ENCODE measurements at regions not wholly inside any gene's neighbourhood (a gene's known extent, or its start where the extent isn't known, plus 50 kb on each side); places are given as distances from the start of the nearest gene placed in this dataset.
"Not testable (repeated sequence)": the region's sequence is repeated elsewhere in the genome, so short reads cannot be mapped to it uniquely, and the experiment has no call there.

DNA sequence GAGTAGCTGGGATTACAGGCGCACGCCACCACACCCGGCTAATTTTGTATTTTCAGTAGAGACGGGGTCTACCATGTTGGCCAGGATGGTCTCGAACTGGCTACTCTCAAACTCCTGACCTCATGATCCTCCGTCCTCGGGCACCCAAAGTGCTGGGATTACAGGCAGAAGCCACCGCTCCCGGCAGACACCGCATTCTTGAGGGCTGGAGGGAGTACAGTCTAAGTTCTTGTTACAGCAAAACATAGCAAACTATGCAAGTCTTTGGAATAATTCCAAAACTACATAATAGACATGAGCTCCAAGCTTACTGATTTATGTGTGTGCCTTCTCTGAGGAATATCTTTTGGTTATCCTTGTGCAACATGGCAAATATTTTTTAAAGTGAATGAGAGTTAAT lies 299.1 kb upstream of the ZNF658 start:
- peak; percentile 46 for DNase-seq (ENCODE audit: low read depth)

DNA sequence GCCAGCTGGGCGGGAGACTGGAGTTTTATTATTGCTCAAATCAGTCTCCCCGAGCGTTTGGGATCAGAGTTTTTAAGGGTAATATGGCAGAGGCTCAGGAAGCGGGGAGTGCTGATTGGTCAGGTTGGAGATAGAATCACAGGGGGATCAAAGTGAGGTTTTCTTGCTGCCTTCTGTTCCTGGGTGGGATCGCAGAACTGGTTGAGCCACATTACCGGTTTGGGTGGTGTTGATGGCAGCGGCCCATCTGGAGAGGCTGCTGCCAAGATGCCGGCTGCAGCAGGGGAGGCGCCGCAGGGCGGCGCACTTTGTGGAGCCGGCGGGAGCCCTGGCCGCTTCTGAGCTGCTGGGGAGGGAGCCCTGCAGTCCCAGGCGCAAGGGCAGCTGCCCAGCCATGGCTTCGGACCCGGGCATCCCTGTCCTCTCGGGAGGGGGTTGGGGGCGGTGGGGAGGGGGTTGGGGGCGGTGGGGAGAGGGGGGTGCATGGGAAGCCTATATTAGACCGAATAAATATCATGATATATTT lies 268.9 kb upstream of the ZNF658 start:
- DNase-seq (ENCODE audit: low read depth) = not testable (repeated sequence)

DNA sequence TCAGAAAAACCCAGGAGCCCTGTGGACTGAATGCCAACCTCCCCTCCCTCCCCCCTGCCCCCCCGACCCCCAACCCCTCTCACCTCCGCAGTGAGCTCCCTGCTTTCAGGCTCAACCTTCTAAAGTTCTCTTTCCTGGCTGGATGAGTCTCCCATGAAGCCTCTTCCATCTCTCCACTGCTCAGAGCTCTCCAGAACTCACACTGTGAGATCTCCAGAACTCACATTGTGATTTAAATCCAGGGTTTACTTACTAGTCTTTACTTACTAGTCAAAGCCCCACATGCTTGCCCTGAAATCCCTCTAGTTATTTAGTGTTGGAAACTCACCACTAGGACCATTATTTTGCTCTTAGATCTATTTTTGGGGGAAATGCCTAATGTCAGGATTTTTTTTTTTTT lies 252.8 kb upstream of the ZNF658 start:
- DNase-seq (ENCODE audit: low read depth) = not testable (repeated sequence)

DNA sequence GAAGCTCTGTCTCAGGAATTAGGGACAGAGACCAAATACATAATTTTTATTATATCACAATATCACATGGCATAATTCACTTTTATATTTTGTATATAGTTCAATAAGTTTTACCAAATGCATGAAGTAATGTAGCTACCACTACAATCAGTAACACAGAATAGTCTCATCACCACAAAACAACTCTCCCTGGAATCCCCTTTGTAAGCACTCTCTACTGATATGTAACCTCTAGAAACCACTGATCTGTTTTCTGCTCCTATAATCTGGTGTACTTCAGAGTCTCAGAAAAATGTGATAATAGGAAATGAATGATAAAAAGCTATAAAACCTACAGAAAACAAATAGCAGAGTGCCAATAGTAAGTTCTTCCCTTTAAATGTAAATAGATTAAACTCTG lies 210.3 kb upstream of the ZNF658 start:
- DNase-seq (ENCODE audit: low read depth) = not testable (repeated sequence)

DNA sequence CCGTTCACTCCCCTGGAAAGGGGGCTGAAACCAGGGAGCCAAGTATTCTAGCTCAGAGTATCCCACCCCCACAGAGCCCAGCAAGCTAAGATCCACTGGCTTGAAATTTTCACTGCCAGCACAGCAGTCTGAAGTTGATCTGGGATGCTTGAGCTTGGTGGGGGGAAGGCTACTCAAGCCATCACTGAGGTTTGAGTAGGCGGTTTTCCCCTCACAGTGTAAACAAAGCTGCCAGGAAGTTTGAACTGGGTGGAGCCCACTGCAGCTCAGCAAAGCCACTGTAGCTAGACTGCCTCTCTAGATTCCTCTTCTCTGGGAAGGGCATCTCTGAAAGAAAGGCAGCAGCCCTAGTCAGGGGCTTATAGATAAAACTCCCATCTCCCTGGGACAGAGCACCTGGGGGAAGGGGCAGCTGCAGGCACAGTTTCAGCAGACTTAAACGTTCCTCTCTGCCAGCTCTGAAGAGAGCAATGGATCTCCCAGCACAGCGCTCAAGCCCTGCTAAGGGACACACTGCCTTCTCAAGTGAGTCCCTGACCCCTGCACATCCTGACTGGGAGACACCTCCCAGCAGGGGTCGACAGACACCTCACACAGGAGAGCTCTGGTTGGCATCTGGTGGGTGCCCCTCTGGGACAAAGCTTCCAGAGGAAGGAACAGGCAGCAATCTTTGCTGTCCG lies 204.8 kb upstream of the ZNF658 start:
- not testable (repeated sequence) for DNase-seq (ENCODE audit: low read depth)

DNA sequence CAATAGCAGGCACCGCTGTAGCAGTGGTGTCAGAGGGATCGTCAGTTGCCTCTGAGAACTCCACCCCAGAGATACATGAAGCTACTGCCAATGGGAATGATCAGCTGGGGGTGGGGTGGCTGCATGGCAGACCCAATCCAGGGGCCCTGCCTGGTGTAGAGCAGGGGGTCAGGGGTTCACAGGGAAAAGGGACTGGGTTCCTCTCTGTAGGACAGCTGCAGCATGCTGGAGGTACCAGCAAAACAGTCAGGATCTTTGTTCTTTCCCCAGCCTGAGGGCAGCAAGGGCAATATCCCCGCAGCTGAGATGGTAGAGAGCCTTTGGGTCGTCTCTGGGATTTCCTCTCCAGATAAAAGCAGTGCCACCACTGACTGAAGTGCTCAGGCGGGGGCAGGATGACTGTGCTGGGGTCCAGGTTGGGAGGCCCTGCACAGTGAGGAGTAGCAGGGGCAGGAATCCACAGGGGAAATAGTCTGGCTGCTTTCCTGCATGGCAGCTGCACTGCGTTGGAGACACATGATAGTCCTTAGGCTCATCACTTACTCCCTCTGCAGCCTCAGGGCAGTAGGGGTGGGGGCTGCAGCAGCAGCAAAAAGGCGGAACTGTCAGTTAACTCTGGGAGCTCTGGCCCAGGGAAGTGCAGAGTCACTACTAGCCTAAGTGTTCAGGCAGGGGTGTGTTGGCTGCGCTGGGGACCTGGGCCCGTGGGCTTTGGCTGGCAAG lies 203.0 kb upstream of the ZNF658 start:
- DNase-seq (ENCODE audit: low read depth) = not testable (repeated sequence)

DNA sequence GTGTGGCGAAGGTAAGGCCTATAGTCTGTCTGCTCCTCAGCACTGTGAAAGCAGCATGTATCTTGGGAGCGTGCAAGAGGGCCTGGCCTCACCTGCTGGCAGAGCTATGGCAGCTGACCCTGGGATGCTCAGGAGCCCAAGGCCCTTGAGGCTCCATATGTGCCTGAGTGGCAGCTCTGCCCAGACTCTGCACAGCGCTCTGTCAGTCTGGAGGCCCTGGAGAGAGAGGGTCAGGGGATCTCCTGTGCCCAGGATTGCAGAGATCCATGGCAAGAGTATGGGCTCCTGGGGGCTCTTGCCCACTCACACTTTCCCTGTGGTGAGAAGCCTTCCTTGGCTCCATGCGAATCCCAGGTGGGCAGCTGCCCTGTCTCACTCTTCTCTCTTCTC lies 202.5 kb upstream of the ZNF658 start:
- not testable (repeated sequence) for DNase-seq (ENCODE audit: low read depth)

DNA sequence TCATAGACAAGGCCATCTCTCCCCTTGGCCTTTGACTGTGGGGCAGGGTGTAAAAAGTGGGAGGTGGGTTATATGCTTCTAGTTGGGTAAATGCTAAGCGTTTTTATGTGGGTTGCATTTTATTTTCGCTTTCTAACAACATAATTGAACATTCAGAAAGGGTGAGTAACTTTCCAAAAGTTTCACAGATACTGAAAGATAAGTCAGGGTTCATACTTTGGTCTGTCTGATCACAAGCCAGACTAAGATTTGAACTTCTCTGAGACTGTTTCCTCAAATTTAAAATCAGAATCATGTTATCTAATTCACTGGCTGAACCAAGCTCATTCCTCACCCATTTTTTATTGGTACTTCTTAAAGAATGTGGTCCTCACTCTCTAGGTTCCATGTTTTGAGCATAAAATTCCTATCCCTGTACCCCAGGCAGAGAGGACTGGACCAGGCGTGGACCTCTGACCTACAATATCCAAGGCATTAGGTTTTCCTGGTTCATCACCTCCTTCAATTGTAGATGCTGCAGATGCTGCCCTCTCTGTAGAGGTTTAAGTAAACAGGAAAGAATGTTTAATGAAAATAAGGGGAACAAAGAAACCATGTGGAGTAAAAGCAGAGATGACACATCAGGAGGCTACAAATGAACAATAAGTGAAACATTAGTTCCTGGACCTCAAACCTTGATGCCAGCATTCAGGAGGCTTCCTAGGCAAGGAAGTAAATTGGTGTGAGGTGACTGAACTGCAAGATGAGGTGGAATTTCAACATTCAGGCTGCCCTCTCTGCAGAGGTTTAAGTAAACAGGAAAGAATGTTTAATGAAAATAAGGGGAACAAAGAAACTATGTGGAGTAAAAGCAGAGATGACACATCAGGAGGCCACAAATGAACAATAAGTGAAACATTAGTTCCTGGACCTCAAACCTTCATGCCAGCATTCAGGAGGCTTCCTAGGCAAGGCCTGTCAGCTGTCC lies 198.8 kb upstream of the ZNF658 start:
- DNase-seq (ENCODE audit: low read depth) = not testable (repeated sequence)

DNA sequence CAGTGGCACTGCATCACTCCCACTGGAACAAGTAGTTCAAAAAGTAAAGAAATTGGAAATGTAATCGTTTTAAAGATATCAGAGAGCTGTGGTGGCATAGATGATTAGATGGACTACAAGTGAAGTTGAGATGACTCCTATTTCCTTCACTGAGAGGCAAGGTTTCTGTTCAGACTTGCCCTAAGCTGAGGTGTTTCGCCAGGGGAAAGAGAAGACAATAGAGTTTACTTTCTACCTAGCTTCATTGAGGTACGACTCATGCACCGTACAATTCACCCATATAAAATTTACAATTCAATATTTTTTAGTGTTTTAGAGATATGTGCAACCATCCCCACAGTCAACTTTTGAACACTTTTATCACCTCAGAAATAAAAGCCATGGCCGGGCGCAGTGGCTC lies 189.0 kb upstream of the ZNF658 start:
- DNase-seq (ENCODE audit: low read depth) = not testable (repeated sequence)

DNA sequence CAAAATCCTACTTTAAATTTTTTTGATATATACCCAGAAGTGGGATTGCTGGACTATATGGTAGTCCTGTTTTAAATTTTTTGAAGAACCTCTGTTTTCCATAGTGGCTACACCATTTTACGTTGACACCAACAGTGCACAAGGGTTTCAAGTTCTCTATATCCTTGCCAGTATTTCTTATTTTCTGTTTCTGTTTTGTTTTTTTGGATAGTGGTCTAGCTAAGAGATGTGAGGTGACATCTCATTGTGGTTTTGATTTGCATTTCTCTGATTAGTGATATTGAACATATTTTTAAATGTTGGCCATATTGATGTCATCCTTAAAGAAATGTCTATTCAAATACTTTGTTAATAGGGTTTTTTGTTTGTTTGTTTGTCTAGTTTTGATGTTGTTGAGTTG lies 187.7 kb upstream of the ZNF658 start:
- DNase-seq (ENCODE audit: low read depth) = not testable (repeated sequence)

DNA sequence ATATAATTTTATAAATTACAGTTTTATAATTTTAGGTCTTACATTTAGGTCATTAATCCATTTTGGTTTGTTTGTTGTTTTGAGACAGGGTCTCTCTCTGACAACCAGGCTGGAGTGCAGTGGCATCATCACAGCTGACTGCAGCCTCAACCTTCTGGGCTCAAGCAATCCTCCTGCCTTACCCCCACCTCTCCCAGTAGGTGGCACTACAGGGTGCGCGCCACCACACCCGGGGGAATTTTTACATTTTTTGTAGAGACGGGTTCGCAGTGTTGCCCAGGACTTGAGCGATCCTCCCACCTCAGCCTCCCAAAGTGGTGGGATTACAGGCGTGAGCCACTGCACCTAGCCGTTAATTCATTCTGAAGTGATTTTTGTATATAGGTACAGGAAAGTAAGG lies 187.0 kb upstream of the ZNF658 start:
- DNase-seq (ENCODE audit: low read depth) = not testable (repeated sequence)

DNA sequence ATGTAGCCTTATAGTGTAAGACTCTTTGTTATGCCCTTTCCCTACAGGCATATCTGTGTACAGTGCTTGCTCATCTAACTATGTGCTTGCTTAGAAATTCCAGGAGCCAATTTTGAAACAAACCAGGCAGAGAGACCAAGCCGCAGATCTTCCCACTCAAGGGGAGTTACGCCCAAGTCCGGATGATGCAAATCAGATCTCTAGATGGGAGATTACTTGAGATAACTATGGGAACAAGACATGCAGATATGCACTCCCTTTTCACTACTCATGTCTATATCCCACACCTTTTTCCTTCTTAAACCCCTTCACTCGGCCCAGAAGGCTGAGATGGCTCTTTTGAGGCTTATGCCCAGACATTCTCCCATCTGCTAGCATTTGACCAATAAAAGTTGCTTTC lies 179.7 kb upstream of the ZNF658 start:
- not testable (repeated sequence) for DNase-seq (ENCODE audit: low read depth)

DNA sequence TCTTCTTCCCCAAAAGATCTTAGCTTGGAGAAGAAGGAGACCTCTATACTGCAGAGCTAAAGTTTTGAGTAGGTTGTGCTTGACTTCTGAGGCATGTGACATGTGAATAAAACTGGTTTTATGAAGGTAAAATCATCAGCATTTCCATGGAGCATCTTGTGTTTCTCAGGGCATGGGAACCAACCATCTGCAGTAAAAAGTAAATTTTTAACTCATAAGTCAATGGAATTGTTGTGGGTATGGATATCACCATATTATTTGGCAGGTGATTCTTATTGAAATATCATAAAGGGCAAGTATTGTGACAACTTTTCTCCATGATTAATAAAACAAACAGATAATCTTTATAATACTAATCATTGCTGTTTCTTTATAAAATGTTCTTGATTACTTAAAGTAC lies 173.0 kb upstream of the ZNF658 start:
- not testable (repeated sequence) for DNase-seq (ENCODE audit: low read depth)

DNA sequence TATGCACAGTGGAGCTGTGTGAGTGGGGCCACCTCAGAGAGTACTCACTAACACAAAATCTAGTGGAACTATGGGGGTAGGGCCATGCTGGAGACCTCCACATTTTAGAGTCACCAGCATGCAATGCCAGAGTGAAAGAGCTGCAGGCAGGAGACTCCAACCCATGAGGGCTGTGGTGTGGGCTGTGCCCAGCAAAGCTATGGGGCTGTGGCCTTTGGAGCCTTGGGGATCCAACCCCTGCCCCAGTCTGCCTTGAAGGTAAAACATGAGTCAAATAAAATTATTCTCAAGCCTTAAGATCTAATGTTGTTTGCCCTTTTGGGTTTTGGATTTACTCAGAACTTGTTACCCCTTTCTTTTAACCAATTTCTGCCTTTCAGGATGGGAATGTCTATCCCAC lies 163.8 kb upstream of the ZNF658 start:
- DNase-seq (ENCODE audit: low read depth) = not testable (repeated sequence)

DNA sequence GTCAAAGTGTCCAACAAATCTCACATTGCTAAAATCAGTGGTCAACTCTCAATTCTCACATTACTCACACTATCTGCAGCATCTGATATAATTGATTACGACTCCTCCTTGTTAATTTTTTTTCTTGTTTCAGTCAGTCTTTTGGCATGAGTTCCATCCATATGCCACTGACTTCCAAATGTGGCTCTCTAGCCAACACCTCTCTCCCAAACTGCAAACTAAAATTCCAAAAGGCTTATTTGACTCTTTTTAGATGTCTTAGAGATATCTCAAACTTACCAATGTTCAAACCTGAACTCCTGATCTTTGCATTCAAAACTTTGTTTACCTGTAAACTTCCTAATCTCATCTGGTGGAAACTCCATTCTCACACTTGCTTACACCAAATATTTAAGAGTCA lies 162.1 kb upstream of the ZNF658 start:
- DNase-seq (ENCODE audit: low read depth) = not testable (repeated sequence)

DNA sequence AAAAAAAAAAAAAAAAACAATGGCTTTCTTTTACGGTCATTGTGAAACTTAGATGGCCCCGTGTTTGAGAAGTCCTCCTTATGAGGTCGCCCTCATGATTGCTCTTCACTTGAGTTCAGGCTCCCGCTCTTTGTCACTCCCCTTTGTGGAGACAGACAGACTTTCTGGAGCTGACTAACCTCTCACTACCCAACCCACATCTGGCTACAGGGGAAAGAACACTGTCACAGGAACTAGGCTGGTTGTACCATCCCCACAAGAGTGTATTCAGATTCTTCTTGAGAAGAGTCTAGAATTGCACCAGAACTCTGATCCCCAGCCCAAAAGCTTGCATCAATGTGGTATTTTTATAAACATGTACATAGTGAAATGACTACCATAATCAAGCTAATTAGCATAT lies 160.4 kb upstream of the ZNF658 start:
- not testable (repeated sequence) for DNase-seq (ENCODE audit: low read depth)

DNA sequence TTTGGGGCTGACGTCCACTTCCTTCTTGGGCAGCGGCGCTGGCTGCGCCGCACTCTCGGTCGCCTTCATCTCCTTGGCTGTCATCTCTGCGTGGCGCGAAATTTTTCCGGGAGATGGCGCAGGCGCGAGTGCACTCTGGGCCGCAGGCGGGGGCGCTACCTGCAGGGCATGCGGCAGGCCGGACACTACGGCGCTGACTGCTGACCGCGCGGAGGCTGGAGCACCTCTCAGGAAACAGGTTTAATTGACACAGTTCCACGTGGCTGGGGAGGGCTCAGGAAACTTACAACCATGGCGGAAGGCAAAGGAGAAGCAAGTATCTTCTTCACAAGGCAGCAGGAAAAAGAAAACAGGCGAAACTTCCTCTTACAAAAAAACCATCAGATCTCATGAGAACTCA lies 154.7 kb upstream of the ZNF658 start:
- not testable (repeated sequence) for DNase-seq (ENCODE audit: low read depth)

DNA sequence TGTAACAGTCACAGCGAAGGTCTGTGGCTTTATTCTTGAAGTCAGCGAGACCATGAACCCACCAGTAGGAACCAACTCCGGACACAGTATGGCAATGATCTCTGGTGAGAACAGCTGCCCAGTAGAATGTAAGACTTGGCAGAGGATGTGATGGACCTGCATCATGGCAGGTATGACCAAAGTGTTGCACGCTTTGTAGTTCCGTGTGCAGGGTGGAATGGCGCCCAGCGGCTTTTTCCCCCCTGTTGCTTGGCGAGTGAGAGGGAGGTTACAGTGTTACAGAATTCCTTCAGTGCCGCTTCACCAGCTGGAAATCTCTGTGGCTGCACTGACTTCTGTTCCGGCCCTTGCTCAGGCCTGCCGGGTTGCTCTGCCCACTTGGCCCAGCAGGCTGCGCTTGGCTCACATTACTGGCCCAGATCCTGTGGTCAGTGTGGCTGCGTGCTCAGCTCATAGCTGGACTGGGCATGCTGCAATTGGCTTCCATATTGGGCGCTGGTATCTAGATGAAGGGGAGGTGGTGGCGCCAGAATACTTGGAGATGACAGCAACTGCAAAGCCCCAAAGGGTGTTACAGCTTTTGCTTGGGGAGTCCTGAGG lies 148.1 kb upstream of the ZNF658 start:
- DNase-seq (ENCODE audit: low read depth) = peak; percentile 1

DNA sequence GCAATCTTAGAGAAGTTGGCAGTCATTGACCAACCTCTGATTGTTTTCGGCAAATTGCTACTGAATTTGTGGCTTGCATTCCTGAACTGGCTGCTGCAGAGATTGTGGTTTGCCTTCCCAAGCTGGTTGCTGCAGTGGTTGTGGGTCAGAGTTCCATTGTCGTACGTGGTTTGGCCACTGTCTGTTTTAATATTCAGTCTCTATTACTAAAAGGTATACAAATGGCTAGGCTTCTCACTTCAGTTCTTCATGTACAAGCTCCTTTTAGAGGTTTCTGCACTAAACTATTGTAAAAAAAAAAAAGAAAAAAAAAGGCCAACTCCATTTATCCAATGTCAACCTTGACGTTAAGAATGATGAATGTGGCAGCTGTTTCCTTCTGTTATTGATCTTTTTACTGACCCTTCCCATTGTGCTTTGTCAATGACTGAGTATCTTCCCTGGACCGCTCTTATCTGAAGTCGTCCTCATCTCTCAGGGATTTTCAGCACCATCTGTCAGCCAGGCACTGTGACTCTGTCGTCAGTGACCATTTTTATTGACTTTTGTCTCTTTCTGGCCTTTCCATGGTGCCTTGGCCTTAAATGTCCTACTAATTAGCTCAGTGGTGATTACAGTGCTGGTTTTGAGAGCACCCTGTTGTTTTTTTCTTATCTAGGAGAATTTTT lies 140.6 kb upstream of the ZNF658 start:
- DNase-seq (ENCODE audit: low read depth) = not testable (repeated sequence)

DNA sequence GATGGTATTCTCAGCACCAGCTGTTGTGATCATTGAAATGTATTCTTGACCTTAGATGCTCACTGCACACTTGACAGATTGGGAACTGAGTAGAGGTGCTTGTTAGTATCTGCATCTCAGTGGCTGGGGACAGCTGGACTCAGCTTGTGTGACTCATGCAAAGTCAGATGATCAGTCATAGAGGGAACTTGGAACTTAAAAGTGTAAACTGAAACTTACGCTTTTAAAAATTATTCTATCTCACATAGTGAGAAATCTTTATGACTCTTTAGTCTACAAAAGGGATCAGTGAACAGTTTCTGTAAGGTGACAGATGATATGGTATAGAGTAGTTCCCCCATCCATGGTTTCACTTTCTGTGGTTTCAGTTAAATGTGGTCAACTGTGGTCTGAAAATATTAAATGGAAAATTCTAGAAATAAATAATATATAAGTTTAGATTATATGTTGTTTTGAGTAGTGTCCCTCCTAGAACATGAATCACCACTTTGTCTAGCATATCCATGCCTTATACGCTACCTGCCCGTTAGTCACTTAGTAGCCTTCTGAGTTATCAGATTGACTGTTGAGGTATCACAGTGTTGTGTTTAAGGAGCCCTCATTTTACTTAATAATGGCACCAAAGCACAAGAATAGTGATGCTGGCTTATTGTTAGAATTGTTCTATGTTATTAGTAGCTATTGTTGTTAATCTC lies 135.6 kb upstream of the ZNF658 start:
- not testable (repeated sequence) for DNase-seq (ENCODE audit: low read depth)

All from myocyte (in vitro differentiated cells).